NCI-H1105 (cell line): ENCODE measurements at regions not wholly inside any gene's neighbourhood (a gene's known extent, or its start where the extent isn't known, plus 50 kb on each side); places are given as distances from the start of the nearest gene placed in this dataset.

Source experiments
- DNase-seq: peaks from one replicate; lab custom pipeline; 2025; lab: John Stamatoyannopoulos, UW

- DNase-seq: no peak
Measured at GRCh38 chr18:7415081-7415894, 151.8 kb upstream of the PTPRM start.

GRCh38 chr18:7417727-7418126 lies 149.4 kb upstream of the PTPRM start:
- DNase-seq: no peak

- no peak for DNase-seq
Measured at GRCh38 chr18:7429831-7430230, 137.3 kb upstream of the PTPRM start.

GRCh38 chr18:7436166-7436565 lies 130.9 kb upstream of the PTPRM start:
- no peak for DNase-seq

- DNase-seq: no peak
Measured at GRCh38 chr18:7437870-7438269, 129.2 kb upstream of the PTPRM start.

GRCh38 chr18:7438646-7439045 lies 128.5 kb upstream of the PTPRM start:
- no peak for DNase-seq

- no peak for DNase-seq
Measured at GRCh38 chr18:7447318-7448028, 119.6 kb upstream of the PTPRM start.

- DNase-seq: no peak
Measured at GRCh38 chr18:7452331-7452730, 114.8 kb upstream of the PTPRM start.

GRCh38 chr18:7454429-7454828 lies 112.7 kb upstream of the PTPRM start:
- DNase-seq: no peak

- no peak for DNase-seq
Measured at GRCh38 chr18:7456376-7456775, 110.7 kb upstream of the PTPRM start.

- DNase-seq: no peak
Measured at GRCh38 chr18:7457262-7457661, 109.9 kb upstream of the PTPRM start.

GRCh38 chr18:7458884-7459283 lies 108.2 kb upstream of the PTPRM start:
- no peak for DNase-seq

GRCh38 chr18:7459851-7460770 lies 107.0 kb upstream of the PTPRM start:
- no peak for DNase-seq

- no peak for DNase-seq
Measured at GRCh38 chr18:7464245-7464966, 102.7 kb upstream of the PTPRM start.

GRCh38 chr18:7466190-7466589 lies 100.9 kb upstream of the PTPRM start:
- no peak for DNase-seq

- DNase-seq: no peak
Measured at GRCh38 chr18:7467708-7468466, 99.2 kb upstream of the PTPRM start.

GRCh38 chr18:7470101-7470500 lies 97.0 kb upstream of the PTPRM start:
- no peak for DNase-seq

GRCh38 chr18:7470503-7470902 lies 96.6 kb upstream of the PTPRM start:
- no peak for DNase-seq

GRCh38 chr18:7476386-7476785 lies 90.7 kb upstream of the PTPRM start:
- no peak for DNase-seq

GRCh38 chr18:7479756-7480155 lies 87.4 kb upstream of the PTPRM start:
- no peak for DNase-seq

- DNase-seq: no peak
Measured at GRCh38 chr18:7480879-7481278, 86.2 kb upstream of the PTPRM start.
